ENCODE measurements at regions not wholly inside any gene's neighbourhood (a gene's known extent, or its start where the extent isn't known, plus 50 kb on each side); places are given as distances from the start of the nearest gene placed in this dataset.
"Not testable (repeated sequence)": the region's sequence is repeated elsewhere in the genome, so short reads cannot be mapped to it uniquely, and the experiment has no call there.

GRCh38 chr6:66307490-66307889, 600.5 kb upstream of the EYS start:
- intact Hi-C loops (cut with DNase I), result no loop called here
- DNase-seq (ENCODE audit: low spot score), result no peak

DNA sequence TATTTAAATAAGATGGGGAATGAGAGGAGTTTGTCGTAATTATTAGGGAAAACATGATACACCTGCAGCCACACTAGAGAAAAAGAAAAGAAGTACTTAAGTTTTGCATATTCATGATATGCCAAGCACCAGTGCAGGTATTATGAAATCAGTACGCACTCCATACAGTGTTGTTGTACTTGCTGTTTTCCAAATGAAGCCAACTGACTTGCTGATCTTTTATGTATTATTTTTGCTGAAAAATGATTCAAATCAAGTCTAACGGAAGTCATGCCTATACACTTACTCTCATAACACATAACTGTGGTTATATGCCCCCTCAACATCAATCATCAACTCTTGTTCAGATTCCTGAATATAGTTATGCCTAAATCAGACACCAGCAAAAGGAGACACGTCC, 584.9 kb upstream of the EYS start:
- intact Hi-C loops (cut with DNase I), result no loop called here
- DNase-seq (ENCODE audit: low spot score), result no peak

DNA sequence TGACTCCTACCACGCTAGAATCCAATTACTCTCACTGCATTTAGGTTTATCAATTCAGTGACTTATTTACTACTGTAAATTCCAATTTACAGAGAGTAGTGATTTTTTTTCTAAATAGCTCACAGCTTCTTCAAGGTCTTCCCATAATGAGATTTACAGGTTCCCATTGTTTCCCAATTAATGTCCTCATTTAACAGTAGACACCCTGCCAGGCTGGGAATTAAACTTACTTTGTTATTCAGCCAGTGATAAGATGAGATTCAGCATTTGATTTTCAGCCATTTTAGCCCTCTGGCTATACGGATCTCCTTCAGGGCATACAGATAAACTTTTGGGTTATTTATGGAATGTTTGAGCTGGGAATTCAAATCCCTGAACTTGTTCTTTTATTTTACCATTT, 582.9 kb upstream of the EYS start:
- intact Hi-C loops (cut with DNase I), result no loop called here
- DNase-seq (ENCODE audit: low spot score), result no peak

DNA sequence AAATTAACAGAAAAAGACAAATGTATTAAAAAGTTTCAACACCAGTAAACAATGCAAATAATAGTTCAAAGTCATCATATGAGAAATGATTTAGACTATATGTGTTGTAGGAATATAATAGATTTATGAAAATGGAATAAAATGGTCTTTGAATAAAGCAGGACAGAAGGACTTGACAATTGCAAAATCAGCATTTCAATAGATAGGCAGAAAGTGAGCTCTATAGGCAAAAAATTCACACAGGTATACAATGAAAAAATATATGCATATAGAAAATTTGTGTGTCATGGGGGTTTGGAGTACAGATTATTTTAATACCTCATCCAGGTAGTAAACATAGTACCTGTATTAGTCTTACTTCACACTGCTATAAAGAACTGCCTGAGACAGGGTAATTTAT, 571.1 kb upstream of the EYS start:
- intact Hi-C loops (cut with DNase I), result no loop called here
- DNase-seq (ENCODE audit: low spot score), result no peak

DNA sequence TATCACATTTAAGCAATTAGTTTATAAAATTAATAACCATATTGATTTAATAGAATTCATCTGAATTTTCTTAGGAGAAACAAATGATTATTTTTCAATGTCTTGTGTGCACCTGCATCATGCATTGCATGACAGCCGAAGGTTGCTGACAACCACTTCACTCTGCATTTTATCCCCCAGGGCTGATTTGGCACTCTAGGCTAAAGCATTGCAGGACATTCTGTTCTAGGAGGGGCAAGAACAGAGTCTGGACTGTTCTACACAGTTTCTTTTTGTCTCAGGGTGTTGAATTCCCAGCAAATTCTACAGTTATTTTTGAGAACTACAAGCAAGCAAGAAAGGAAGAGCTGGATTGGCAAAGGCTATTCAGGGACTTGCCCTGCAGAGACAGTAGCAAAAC, 570.4 kb upstream of the EYS start:
- no peak for DNase-seq (ENCODE audit: low spot score)
- intact Hi-C loops (cut with DNase I), result no loop called here

DNA sequence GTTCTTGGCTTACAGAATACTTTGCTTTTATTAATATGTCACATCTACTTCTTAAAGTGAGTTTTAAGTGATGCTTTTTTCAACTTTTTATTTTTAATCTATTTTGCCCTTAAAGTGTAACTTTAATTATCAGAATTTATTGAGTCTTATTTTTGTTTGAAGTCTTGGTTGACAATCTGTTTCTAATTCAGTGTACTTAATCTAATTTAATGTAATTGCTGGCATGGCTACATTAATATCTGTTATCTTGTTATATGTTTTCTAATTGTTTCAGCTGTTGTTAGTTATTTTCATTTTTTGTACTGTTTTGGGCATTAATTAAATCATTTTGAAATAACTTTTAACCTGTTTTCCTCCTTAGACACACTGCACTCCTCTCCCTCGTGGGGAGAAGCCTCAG, 558.7 kb upstream of the EYS start:
- intact Hi-C loops (cut with DNase I), result no loop called here
- DNase-seq (ENCODE audit: low spot score), result no peak

GRCh38 chr6:66264376-66264775, 557.4 kb upstream of the EYS start:
- no peak for DNase-seq (ENCODE audit: low spot score)
- intact Hi-C loops (cut with DNase I), result no loop called here

DNA sequence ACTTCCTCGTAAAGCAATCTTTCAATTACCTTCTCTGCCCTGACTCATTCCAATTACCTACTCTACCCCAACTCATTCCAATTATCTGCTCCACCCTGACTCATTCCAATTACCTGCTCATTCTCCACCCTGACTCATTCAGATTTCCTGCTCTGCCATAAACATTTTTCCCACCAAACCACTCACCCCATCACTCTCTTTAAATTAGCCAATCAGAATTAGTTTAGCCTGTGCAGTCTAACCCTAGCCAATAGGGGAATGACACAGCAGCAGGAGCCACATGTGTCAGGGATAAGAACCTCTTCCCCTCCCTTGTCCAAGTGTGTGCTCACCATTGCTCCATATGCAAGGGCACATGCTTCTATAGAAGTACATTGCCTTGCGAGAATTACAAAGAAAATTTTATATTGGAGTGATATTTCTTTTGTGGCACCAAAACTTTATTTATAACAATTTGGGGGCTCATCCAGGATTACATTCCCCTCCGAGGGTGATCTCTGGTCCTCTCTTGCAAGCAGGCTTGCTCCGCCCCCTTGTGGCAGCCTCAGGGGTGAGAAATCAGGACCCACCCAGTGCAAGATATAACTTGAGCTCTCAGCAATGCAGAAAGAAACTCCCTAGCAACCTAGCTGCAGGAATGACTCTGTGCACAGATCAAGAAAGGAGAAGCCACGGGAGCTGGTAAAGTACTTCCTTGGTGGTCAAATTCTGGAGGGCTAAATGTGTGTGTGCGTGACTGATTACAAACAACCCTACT, 551.9 kb upstream of the EYS start:
- intact Hi-C loops (cut with DNase I); DNase-seq (ENCODE audit: low spot score): not testable (repeated sequence)

- intact Hi-C loops (cut with DNase I), result no loop called here
- no peak for DNase-seq (ENCODE audit: low spot score)
These were observed 538.2 kb upstream of the EYS start for GRCh38 chr6:66245231-66245630.

GRCh38 chr6:66238851-66239250, 531.8 kb upstream of the EYS start:
- DNase-seq (ENCODE audit: low spot score), result no peak
- intact Hi-C loops (cut with DNase I), result no loop called here

DNA sequence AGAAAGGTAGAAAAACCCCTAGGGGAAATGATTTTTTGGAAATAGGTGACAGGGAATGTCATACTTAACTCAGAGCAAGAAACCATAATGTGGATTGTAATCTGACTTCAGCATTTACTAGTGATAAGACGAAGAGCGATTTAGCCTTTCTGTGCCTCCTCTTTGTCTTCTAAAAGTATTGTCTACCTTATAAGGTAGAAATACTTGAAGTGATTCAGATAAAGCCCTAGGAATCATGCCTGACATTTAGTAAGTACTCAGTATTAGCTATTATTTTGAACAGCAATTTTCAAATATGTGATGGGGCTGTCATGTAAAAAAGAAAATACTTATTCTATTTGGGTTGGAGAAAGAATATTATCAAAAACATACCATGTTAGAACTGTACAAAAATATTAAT, 525.9 kb upstream of the EYS start:
- DNase-seq (ENCODE audit: low spot score), result no peak
- intact Hi-C loops (cut with DNase I), result no loop called here

DNA sequence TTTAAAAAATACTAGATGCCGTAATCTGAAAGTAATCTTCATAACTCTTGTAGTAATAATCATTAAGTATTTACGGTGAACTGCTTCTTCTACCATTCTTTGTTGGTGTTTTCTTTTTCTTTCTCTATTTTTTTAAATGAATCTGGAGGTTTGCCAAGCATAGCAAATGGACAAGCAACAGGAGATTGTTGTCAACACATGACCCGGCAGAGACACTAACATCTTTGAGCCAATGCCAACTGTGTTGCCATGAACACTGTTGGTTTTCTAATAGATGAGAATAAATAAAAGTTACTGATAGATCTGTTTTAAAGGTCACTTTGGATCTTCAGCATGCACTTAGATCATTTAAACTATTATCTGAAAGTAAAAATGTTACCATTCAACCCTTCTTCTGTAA, 523.6 kb upstream of the EYS start:
- intact Hi-C loops (cut with DNase I), result no loop called here
- no peak for DNase-seq (ENCODE audit: low spot score)

DNA sequence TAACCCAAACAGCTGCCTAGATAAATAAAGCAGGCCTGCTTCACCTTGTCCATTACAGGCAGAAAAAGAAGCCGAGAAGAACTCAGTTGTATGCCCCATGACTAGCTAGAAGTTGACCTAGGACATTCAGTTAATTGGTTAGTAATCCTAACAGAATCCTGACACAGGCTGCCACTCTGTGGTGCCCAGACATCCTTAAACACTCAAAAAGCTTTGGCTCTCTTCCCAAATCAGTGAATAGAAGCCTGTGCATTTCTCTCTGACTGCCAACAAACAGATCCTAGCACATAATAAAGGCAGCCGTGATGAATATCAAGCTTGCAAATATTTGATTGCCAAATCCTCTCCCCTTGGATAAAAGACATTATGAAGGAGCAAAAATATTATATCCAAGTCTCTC, 519.1 kb upstream of the EYS start:
- no peak for DNase-seq (ENCODE audit: low spot score)
- intact Hi-C loops (cut with DNase I), result no loop called here

DNA sequence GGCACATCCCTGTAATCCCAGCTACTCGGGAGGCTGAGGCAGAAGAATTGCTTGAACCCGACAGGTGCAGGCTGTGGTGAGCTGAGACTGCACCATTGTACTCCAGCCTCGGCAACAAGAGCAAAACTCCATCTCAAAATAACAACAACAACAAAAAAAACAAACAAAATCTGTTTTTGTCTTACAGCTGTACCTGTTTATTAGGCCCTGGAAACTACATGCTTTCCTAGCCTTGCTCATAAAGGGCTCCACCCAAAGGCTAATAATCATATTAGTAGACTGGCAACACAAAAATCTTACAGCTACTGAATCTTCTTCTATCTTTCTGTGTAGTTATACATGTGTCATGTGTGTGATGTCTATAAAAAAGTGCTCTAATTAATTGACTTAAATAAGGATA, 503.9 kb upstream of the EYS start:
- DNase-seq (ENCODE audit: low spot score), result no peak

GRCh38 chr6:66200390-66200789, 493.4 kb upstream of the EYS start:
- intact Hi-C loops (cut with DNase I), result no loop called here
- DNase-seq (ENCODE audit: low spot score), result no peak

More for the DNA sequence above, 503.9 kb upstream of the EYS start:
- intact Hi-C loops (cut with DNase I), result no loop called here

- no peak for DNase-seq (ENCODE audit: low spot score)
- intact Hi-C loops (cut with DNase I), result no loop called here
These were observed 492.1 kb upstream of the EYS start for GRCh38 chr6:66199171-66199570.

GRCh38 chr6:66198062-66198624, 491.1 kb upstream of the EYS start:
- DNase-seq (ENCODE audit: low spot score), result no peak
- intact Hi-C loops (cut with DNase I), result no loop called here

DNA sequence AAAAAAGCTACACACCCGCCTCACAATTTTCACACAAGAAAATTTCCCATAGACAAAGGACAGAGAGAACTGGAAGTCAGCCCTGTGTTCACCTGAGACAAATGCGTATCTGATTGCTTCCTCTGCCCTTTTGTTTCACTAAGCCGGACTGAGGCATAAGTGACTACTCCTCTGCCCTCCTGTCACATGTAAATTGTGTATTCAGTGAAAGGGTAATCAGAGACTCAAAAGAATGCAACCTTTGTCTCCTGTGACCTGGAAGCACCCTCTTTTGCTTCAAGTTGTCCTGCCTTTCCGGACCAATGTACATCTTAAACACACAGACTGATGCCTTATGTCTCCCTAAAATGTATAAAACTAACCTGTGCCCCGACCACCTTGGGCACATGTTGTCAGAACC, 483.8 kb upstream of the EYS start:
- intact Hi-C loops (cut with DNase I), result no loop called here
- no peak for DNase-seq (ENCODE audit: low spot score)

GRCh38 chr6:66189915-66190314, 482.9 kb upstream of the EYS start:
- DNase-seq (ENCODE audit: low spot score), result no peak
- intact Hi-C loops (cut with DNase I), result no loop called here

- intact Hi-C loops (cut with DNase I), result no loop called here
- DNase-seq (ENCODE audit: low spot score), result no peak
These were observed 479.7 kb upstream of the EYS start for GRCh38 chr6:66186756-66187155.

DNA sequence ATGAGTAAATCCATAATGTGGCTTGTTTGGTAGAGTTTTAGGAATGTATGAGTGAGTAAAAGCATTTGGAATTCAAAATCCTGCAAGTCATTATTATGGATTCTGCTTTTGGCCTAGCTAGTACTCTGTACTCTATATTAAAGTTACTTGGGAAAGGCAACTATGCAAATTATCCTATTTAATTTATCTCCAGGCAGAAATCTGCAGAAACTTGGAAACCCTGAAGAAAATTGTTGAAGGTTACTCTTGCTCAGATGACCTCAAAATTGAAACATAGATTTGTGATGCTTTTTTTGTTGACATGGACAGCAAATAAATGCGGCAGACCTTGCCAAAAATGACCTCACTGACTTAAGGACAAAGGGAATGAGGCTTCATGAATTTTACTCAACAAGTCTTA, 477.1 kb upstream of the EYS start:
- DNase-seq (ENCODE audit: low spot score), result no peak
- intact Hi-C loops (cut with DNase I), result no loop called here

GRCh38 chr6:66179361-66179760, 472.3 kb upstream of the EYS start:
- no peak for DNase-seq (ENCODE audit: low spot score)
- intact Hi-C loops (cut with DNase I), result no loop called here
